HG02870 (cell line): ENCODE measurements at regions not wholly inside any gene's neighbourhood (a gene's known extent, or its start where the extent isn't known, plus 50 kb on each side); places are given as distances from the start of the nearest gene placed in this dataset.
"Not testable (repeated sequence)": the region's sequence is repeated elsewhere in the genome, so short reads cannot be mapped to it uniquely, and the experiment has no call there.

Experiments used
- ATAC-seq: cut with Tn5 transposase; IDR thresholded peaks from one replicate; pipeline ENCODE4 v1.9.1; 2021; ENCODE audit warnings: mild to moderate bottlenecking, moderate library complexity; ENCODE audit not compliant: unreplicated experiment

GRCh38 chr13:88376760-88377388 lies 705.7 kb downstream of the SLITRK5 start:
- ATAC-seq, result no peak

- ATAC-seq, result no peak
These were observed 706.7 kb downstream of the SLITRK5 start for GRCh38 chr13:88377852-88378251.

GRCh38 chr13:88384542-88384941 lies 713.4 kb downstream of the SLITRK5 start:
- ATAC-seq, result no peak

- no peak for ATAC-seq
These were observed 724.6 kb downstream of the SLITRK5 start for GRCh38 chr13:88395804-88396203.

GRCh38 chr13:88411696-88412095 lies 740.5 kb downstream of the SLITRK5 start:
- no peak for ATAC-seq

GRCh38 chr13:88417801-88418200 lies 746.6 kb downstream of the SLITRK5 start:
- no peak for ATAC-seq

GRCh38 chr13:88424463-88424862 lies 753.3 kb downstream of the SLITRK5 start:
- no peak for ATAC-seq

GRCh38 chr13:88426661-88427060 lies 755.5 kb downstream of the SLITRK5 start:
- ATAC-seq, result no peak

- no peak for ATAC-seq
These were observed 758.7 kb downstream of the SLITRK5 start for GRCh38 chr13:88429862-88430261.

GRCh38 chr13:88434953-88435352 lies 763.8 kb downstream of the SLITRK5 start:
- ATAC-seq, result no peak

GRCh38 chr13:88436974-88437373 lies 765.8 kb downstream of the SLITRK5 start:
- no peak for ATAC-seq

GRCh38 chr13:88450515-88450914 lies 779.3 kb downstream of the SLITRK5 start:
- ATAC-seq, result no peak

GRCh38 chr13:88456151-88456550 lies 785.0 kb downstream of the SLITRK5 start:
- no peak for ATAC-seq

- no peak for ATAC-seq
These were observed 788.2 kb downstream of the SLITRK5 start for GRCh38 chr13:88459331-88459730.

- no peak for ATAC-seq
These were observed 790.3 kb downstream of the SLITRK5 start for GRCh38 chr13:88461272-88462009.

- no peak for ATAC-seq
These were observed 793.7 kb downstream of the SLITRK5 start for GRCh38 chr13:88464851-88465250.

GRCh38 chr13:88472316-88472715 lies 801.1 kb downstream of the SLITRK5 start:
- ATAC-seq, result peak; percentile 48

GRCh38 chr13:88483202-88483601 lies 812.0 kb downstream of the SLITRK5 start:
- ATAC-seq, result no peak

GRCh38 chr13:88507909-88508308 lies 836.7 kb downstream of the SLITRK5 start:
- no peak for ATAC-seq

- ATAC-seq, result not testable (repeated sequence)
These were observed 841.8 kb downstream of the SLITRK5 start for GRCh38 chr13:88512993-88513392.

- ATAC-seq, result no peak
These were observed 855.1 kb downstream of the SLITRK5 start for GRCh38 chr13:88526186-88526852.

GRCh38 chr13:88526853-88527215 lies 855.7 kb downstream of the SLITRK5 start:
- no peak for ATAC-seq
